ENCODE measurements at regions not wholly inside any gene's neighbourhood (a gene's known extent, or its start where the extent isn't known, plus 50 kb on each side); places are given as distances from the start of the nearest gene placed in this dataset.

DNA sequence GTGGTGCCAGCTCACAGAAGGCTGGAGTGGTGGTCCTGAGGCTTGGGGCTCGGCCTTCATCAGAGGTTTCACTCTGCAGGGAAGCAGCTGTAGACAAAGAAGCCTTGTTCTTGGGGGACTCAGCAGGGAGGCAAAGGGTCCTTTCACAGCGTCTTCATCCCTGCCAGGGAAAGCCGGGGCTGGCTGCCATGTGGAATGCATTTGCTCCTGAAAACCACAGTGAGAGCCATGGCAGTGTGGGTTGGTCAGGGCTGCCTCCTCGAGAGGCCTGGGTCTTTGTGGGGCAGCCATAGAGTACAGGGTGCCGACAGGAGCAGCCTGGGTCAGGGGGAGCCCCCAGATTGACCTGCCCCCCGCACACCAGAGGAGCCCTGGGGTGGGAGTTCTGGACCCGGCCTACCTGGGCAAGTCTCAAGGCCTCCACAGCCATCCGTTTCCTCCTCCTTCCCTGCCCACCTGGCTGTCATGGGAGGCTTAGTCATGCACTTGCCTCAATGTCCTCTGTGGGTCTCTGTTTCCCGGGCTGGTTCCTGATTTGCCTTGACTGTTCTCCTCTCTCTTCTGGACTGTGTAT is 144.0 kb downstream of the CDC5L start:
- DNase-seq (ENCODE audit: low read depth in 2 of 2), result no peak

- DNase-seq (ENCODE audit: low read depth in 2 of 2), result no peak
Observed at GRCh38 chr6:44533421-44533820, 145.9 kb downstream of the CDC5L start.

- no peak for DNase-seq (ENCODE audit: low read depth in 2 of 2)
Observed at GRCh38 chr6:44534291-44534690, 146.8 kb downstream of the CDC5L start.

GRCh38 chr6:44535446-44535845 is 147.9 kb downstream of the CDC5L start:
- DNase-seq (ENCODE audit: low read depth in 2 of 2), result no peak

DNA sequence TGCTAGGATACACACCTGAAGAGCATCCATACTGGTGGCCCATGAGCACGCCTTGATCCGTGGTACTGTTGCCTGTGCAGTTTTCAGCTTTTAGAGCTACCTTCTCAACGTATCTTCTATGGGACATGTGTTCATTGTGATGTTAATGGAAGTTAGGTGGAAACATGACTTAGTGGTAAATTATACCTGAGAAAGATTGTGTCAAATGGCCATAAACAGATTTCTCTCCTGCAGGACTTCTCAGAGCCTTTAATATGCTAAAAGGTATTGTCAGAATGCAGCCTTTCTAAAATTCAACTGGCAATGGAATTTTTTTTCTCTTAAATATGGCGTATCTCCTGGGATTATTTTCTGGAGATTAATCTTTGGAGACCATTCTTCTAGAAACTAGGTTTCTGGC is 148.5 kb downstream of the CDC5L start:
- DNase-seq (ENCODE audit: low read depth in 2 of 2), result no peak

DNA sequence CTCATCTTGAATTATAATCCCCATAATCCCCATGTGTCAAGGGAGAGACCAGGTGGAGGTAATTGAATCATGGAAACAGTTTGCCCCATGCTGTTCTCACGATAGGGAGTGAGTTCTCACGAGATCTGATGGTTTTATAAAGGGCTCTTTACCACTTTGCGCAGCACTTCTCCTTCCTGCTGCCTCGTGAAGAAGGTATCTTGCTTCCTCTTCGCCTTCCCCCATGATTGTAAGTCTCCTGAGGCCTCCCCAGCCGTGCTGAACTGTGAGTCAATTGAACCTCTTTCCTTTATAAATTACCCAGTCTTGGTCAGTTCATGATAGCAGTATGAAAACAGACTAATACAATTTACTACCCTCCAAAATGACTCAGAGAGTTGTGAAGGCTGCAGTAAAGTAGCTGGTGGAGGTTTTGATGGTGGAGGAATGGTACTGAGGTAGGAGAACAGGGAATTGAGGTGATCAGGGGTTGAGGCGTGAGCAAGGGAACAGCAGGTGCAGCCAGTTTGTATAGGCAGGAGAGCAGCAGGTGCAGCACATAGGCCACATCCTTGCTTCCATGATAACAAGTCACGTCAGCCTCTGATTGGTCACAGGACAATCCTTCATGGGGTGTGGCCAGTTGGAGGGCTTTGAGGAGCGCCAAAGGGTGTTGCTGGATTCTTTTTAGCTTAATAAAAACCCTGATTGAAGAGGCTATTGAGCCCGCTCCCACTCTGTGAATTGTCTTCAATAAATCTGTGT is 150.0 kb downstream of the CDC5L start:
- DNase-seq (ENCODE audit: low read depth in 2 of 2), result no peak

GRCh38 chr6:44538131-44538806 is 150.8 kb downstream of the CDC5L start:
- DNase-seq (ENCODE audit: low read depth in 2 of 2), result no peak

GRCh38 chr6:44538807-44539201 is 151.3 kb downstream of the CDC5L start:
- DNase-seq (ENCODE audit: low read depth in 2 of 2), result no peak

DNA sequence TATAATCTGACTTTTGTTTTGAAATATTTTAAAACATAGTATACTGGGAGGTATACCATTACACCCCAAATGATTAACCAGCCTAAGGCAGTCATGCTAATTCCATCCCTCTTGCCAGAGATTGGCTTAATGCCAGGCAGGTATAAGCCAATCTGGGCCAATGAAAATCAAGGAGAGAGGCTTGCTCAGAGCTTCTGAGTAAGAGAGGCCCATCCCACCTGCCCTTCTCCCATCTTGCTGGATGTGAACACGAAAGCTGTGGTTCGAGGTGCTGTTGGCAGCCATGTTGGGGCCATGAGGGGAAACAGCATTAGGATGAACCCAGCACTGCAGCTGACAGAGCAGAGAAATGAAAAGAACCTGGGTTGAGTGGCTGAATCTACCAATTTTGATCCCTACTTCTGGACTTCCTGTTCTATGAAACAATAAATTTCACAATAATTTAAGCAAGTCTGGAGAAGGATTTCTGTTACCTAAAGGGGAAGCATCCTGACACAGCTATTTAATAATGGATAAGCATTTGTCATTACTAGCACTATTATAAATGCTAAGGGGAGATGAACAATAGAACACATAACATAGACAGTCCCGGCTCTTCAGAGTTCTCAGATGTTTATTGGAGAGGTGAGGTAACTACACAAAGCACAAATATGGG is 152.3 kb downstream of the CDC5L start:
- no peak for DNase-seq (ENCODE audit: low read depth in 2 of 2)

DNA sequence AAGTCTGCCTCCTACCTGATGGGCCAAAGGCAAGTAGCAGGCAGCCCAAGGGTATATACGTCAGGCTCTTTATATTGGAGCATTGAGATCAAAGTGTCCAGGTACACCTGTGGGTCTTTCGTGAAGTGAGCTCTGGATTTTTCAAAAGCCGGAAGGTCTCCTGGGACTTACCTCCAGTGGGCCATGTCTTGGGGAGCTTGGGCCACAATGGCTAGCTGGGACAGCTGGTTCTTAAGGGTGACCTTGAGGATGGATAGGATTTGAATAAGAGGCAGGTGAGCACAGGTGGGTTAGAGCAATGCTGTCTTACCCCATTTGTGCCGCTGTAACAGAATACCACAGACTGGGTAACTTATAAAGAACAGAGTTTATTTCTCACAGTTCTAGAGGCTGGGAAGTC is 153.4 kb downstream of the CDC5L start:
- DNase-seq (ENCODE audit: low read depth in 2 of 2), result no peak

DNA sequence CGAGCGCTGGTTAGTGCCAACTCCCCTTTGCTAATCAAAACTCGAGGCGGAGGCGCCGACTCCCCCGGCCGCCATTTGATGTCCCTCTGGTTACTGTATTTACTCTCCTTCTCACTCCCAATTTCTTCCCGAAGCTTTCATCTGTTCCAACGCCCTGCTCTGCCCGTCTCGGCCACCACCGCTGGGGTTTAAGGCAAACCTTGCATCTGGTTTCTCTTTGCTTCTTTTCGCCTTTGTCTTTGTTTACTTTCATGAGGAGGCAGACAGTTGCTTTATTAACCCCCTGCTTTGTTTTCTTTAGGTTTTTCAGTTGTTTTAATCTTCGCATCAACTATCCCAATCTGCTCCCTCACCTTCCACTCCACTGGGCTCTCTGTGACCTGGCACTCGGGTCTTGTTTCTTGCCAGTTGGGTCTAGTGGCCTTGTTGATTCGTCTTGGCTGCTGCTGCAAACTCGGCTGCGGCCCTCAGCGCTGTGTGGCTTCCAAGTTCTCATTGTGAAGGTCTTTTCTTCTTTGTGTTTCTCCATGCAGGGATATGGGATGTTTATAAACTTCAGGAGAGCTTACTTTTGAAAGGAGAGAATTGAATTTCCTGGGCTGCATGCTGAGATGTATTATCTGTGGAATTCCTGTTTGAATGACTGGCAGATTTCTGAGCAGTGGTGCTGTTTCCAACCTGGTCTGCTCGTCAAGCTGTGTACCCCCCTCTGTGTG is 155.1 kb downstream of the CDC5L start:
- no peak for DNase-seq (ENCODE audit: low read depth in 2 of 2)

DNA sequence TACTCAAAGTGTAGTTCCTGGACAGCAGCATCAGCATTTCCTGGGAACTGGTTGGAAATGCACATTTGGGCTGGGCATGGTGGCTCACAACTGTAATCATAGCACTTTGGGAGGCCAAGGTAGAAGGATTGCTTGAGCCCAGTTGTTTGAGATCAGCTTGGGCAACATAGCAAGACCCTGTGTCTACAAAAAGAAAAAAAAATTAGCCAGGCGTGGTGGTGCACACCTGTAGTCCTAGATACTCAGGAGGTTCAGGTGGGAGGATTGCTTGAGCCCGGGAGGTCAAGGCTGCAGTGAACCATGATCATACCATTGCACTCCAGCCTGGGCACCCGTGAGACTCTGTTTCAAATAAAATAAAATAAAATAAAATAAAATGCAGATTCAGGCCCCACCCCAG is 156.2 kb downstream of the CDC5L start:
- no peak for DNase-seq (ENCODE audit: low read depth in 2 of 2)

DNA sequence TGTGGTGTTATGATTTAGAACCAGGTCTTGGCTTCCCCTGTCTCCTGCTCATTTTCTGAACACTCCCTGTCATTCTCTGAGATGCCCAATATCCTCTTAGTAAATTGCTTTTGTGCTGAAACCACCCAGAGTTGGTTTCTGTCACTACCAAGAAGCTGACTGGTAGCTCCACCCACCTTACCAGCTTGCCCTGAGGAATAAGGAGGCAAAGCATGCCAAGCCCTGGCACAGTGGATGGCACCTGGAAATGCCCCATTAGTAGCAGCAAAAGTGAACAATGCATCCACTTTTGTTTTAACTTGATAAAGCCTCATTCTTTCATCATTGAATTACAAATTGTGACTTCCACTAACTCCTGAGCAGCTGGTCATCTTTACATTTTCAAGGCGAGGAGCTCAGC is 157.7 kb downstream of the CDC5L start:
- no peak for DNase-seq (ENCODE audit: low read depth in 2 of 2)

- DNase-seq (ENCODE audit: low read depth in 2 of 2), result no peak
Observed at GRCh38 chr6:44548319-44548718, 160.8 kb downstream of the CDC5L start.

DNA sequence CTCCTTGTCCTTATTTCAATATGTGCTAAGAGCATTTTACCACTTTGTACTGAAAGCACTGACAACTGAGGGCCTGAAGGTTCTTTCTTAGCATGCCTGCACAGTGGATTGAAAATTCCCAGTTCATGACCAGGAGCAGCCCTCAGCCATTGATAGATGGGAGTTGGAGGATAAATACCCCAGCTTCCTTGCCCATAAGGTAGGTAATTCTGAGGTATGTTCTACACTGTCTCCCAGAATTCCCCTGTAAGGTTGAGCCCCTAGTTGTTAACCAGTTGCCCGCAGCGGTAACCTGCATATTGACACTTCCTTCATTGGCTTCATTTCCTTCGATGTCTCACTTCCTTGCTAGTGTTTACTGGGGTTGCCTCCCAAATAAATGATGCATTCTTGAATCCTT is 162.0 kb downstream of the CDC5L start:
- DNase-seq (ENCODE audit: low read depth in 2 of 2), result no peak

- DNase-seq (ENCODE audit: low read depth in 2 of 2), result no peak
Observed at GRCh38 chr6:44554194-44554593, 166.7 kb downstream of the CDC5L start.

DNA sequence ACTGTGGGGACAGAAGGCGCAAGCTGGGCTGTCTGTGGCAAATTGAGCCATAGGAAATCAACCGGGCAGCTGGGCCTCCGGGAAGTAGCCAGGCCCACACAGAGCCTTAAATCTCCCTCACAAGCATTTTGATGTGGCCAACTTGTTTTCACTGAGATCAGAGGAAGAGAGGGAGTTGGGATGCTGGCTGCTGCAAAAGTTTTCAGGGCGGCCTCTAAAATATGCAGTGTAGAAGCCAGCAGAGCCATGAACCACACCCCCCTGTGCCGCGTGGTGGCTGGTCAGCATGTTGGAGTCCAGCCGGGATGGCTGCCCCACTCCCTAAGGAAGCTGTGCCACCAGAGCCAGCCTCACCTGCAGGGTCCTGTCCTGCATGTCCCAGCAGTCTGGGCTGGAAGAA is 167.4 kb downstream of the CDC5L start:
- DNase-seq (ENCODE audit: low read depth in 2 of 2), result no peak

DNA sequence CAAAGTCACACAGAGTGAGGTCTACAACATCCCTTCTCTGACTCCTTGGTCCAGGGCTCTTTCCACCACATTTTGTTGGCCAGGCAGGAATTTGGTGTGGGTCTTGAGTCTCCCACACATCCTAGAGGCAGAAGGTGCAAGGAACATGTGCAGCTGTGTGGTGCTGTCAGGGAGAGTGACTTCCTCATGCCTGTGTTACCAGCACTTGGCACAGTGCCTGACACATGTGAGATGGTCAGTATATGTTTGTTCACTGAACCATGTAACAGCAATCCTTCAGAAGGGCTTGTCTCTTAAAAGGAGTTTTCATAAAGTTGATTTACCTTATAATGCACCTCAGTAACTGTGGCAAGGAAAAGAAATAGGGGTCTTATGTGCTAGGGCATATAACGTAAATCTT is 168.5 kb downstream of the CDC5L start:
- DNase-seq (ENCODE audit: low read depth in 2 of 2), result no peak

- DNase-seq (ENCODE audit: low read depth in 2 of 2), result no peak
Observed at GRCh38 chr6:44558024-44558831, 170.7 kb downstream of the CDC5L start.

DNA sequence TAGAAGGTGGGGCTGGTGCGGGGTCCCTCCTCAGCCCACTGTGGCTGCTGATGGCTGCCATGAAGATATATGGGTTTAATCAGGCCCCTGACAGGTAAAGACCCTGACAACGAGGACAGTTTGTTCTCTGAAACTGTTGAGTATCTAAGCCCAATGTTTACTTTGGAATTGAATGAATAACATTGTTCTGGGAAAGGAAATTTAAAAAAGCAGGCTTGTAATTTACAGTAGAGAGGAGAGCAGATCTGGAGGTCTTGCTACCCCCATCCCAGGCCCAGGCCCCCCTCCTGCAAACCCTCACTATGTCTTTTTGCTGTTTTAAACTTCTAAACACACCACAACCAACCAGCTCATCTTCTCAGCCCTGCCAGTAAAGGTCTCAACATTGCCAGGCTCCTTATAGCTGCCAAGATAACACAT is 171.3 kb downstream of the CDC5L start:
- DNase-seq (ENCODE audit: low read depth in 2 of 2), result no peak

All from stimulated activated CD4-positive, alpha-beta T cell treated with anti-CD3 and anti-CD28 coated beads, Interleukin-12 subunit alpha, Interleukin-12 subunit beta, amount 100 ng/mL, for 24 hours (primary cell).